Stimulated activated CD4-positive, alpha-beta T cell treated with anti-CD3 and anti-CD28 coated beads, TNF-alpha, amount 100 ng/mL, for 24 hours (primary cell): ENCODE measurements at regions not wholly inside any gene's neighbourhood (a gene's known extent, or its start where the extent isn't known, plus 50 kb on each side); places are given as distances from the start of the nearest gene placed in this dataset.
"Not testable (repeated sequence)": the region's sequence is repeated elsewhere in the genome, so short reads cannot be mapped to it uniquely, and the experiment has no call there.

Experiments used
- DNase-seq, 3 experiments: peaks; one replicate each; pipeline ENCODE4 v3.0.0-alpha.2; 2020; ENCODE audit warnings: low read depth in 3 of 3

GRCh38 chr3:105083945-105084344 is 282.8 kb upstream of the ALCAM start:
- no peak for DNase-seq

GRCh38 chr3:105085506-105085905 is 281.2 kb upstream of the ALCAM start:
- DNase-seq, result no peak

- DNase-seq, result no peak
Measured at GRCh38 chr3:105093371-105094252, 273.1 kb upstream of the ALCAM start.

GRCh38 chr3:105094588-105094987 is 272.1 kb upstream of the ALCAM start:
- no peak for DNase-seq

GRCh38 chr3:105096071-105096470 is 270.6 kb upstream of the ALCAM start:
- DNase-seq, result no peak

GRCh38 chr3:105101603-105102002 is 265.1 kb upstream of the ALCAM start:
- no peak for DNase-seq

GRCh38 chr3:105103139-105103538 is 263.6 kb upstream of the ALCAM start:
- DNase-seq, result no peak

GRCh38 chr3:105108823-105109222 is 257.9 kb upstream of the ALCAM start:
- no peak for DNase-seq

- DNase-seq, result no peak
Measured at GRCh38 chr3:105118905-105119304, 247.8 kb upstream of the ALCAM start.

GRCh38 chr3:105119801-105120340 is 246.8 kb upstream of the ALCAM start:
- no peak for DNase-seq

GRCh38 chr3:105130911-105131310 is 235.8 kb upstream of the ALCAM start:
- DNase-seq, result no peak

- no peak for DNase-seq
Measured at GRCh38 chr3:105137911-105138310, 228.8 kb upstream of the ALCAM start.

- DNase-seq, result no peak
Measured at GRCh38 chr3:105139881-105140560, 226.7 kb upstream of the ALCAM start.

GRCh38 chr3:105140899-105141367 is 225.8 kb upstream of the ALCAM start:
- no peak for DNase-seq

- DNase-seq, result no peak
Measured at GRCh38 chr3:105144837-105145236, 221.9 kb upstream of the ALCAM start.

GRCh38 chr3:105145511-105145910 is 221.2 kb upstream of the ALCAM start:
- DNase-seq, result no peak

- DNase-seq, result not testable (repeated sequence)
Measured at GRCh38 chr3:105149197-105149596, 217.5 kb upstream of the ALCAM start.

- no peak for DNase-seq
Measured at GRCh38 chr3:105152987-105153386, 213.7 kb upstream of the ALCAM start.

- DNase-seq, result no peak
Measured at GRCh38 chr3:105154692-105155091, 212.0 kb upstream of the ALCAM start.

GRCh38 chr3:105157067-105157765 is 209.5 kb upstream of the ALCAM start:
- no peak for DNase-seq

GRCh38 chr3:105157766-105158085 is 209.0 kb upstream of the ALCAM start:
- no peak for DNase-seq

GRCh38 chr3:105158286-105158685 is 208.4 kb upstream of the ALCAM start:
- no peak for DNase-seq
